ENCODE measurements at regions not wholly inside any gene's neighbourhood (a gene's known extent, or its start where the extent isn't known, plus 50 kb on each side); places are given as distances from the start of the nearest gene placed in this dataset.

DNA sequence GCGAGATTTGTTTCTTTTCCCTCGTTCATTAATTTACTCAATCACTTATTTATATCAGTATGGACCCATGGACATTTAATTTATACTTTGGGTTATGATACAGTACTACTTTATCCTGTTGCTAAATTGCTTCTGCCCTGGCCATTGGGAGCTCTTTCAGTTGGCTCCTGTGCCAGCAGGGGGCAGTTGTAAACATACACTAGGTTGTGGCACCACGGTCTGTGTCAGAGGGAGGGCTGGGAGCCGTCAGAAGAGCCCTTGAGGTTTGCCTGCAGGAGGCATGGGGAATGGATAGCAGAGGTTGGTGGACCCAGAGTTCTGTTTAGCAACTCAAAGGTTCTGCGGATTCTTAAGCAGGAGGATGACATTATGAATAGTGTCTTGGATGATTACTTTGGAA, 94.3 kb downstream of the ERCC5 start:
- DNase-seq (ENCODE audit: low read depth, low spot score) = no peak
- no peak for TF ChIP-seq CTCF (conservative IDR thresholded peaks at IDR 0.05)
- Mint-ChIP-seq H3K27me3 (ENCODE audit: low read depth) (no peaks in the 10 kb centered on the region), H3K4me3 (no peak overlapping the region), H3K36me3 (ENCODE audit: low read depth) (no peaks in the 10 kb centered on the region), H3K27ac (ENCODE audit: unreplicated experiment) (no peak overlapping the region), H3K9me3 (no peaks in the 10 kb centered on the region), H3K4me1 (peaks cover 11% of the 10 kb centered on the region)

- no peak overlapping the region for H3K27ac Mint-ChIP-seq (ENCODE audit: unreplicated experiment)
- TF ChIP-seq CTCF (conservative IDR thresholded peaks at IDR 0.05) = no peak
- H3K9me3 Mint-ChIP-seq = no peaks in the 10 kb centered on the region
- no peaks in the 10 kb centered on the region for H3K36me3 Mint-ChIP-seq (ENCODE audit: low read depth)
- H3K4me3 Mint-ChIP-seq = no peak overlapping the region
- H3K27me3 Mint-ChIP-seq (ENCODE audit: low read depth) = no peaks in the 10 kb centered on the region
- no peak for DNase-seq (ENCODE audit: low read depth, low spot score)
- H3K4me1 Mint-ChIP-seq = peaks cover 13% of the 10 kb centered on the region
Measured at GRCh38 chr13:102935896-102936321, 90.1 kb downstream of the ERCC5 start.

- no peak for TF ChIP-seq CTCF (conservative IDR thresholded peaks at IDR 0.05)
- DNase-seq (ENCODE audit: low read depth, low spot score) = no peak
- Mint-ChIP-seq H3K9me3 (peaks cover 3% of the 10 kb centered on the region), H3K36me3 (ENCODE audit: low read depth) (no peaks in the 10 kb centered on the region), H3K4me1 (peaks cover 13% of the 10 kb centered on the region), H3K4me3 (no peak overlapping the region), H3K27me3 (ENCODE audit: low read depth) (no peaks in the 10 kb centered on the region), H3K27ac (ENCODE audit: unreplicated experiment) (no peak overlapping the region)
Measured at GRCh38 chr13:102933523-102933922, 87.7 kb downstream of the ERCC5 start.

DNA sequence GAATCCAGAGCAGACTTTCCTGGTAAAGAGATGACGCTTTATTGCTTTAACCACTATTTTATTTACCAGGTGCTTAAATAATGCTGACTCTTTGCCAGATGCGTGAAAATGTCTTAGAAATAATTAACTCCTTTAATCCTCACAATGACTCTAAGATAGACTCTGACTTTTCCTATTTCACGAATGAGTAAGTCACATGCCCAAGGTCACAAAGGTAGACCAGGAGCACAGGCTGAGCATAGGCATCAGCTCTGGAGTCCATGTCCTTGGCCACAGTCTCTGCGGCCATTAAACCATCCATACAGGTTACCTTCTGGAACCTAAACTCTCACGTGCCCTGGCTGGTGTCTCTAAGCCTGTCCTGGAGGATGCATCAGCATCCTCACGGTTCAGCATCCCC, 87.3 kb downstream of the ERCC5 start:
- H3K27me3 Mint-ChIP-seq (ENCODE audit: low read depth) = no peaks in the 10 kb centered on the region
- no peak overlapping the region for H3K27ac Mint-ChIP-seq (ENCODE audit: unreplicated experiment)

GRCh38 chr13:102932331-102932730, 86.5 kb downstream of the ERCC5 start:
- H3K36me3 Mint-ChIP-seq (ENCODE audit: low read depth) = no peaks in the 10 kb centered on the region
- no peak for DNase-seq (ENCODE audit: low read depth, low spot score)
- peaks cover 3% of the 10 kb centered on the region for H3K9me3 Mint-ChIP-seq
- peaks cover 13% of the 10 kb centered on the region for H3K4me1 Mint-ChIP-seq
- no peak overlapping the region for H3K4me3 Mint-ChIP-seq
- H3K27me3 Mint-ChIP-seq (ENCODE audit: low read depth) = no peaks in the 10 kb centered on the region
- no peak for TF ChIP-seq CTCF (conservative IDR thresholded peaks at IDR 0.05)
- H3K27ac Mint-ChIP-seq (ENCODE audit: unreplicated experiment) = no peak overlapping the region

More for the DNA sequence above, 87.3 kb downstream of the ERCC5 start:
- peaks cover 3% of the 10 kb centered on the region for H3K9me3 Mint-ChIP-seq
- no peaks in the 10 kb centered on the region for H3K36me3 Mint-ChIP-seq (ENCODE audit: low read depth)
- TF ChIP-seq CTCF (conservative IDR thresholded peaks at IDR 0.05) = no peak
- no peak overlapping the region for H3K4me3 Mint-ChIP-seq
- peaks cover 13% of the 10 kb centered on the region for H3K4me1 Mint-ChIP-seq
- DNase-seq (ENCODE audit: low read depth, low spot score) = no peak

DNA sequence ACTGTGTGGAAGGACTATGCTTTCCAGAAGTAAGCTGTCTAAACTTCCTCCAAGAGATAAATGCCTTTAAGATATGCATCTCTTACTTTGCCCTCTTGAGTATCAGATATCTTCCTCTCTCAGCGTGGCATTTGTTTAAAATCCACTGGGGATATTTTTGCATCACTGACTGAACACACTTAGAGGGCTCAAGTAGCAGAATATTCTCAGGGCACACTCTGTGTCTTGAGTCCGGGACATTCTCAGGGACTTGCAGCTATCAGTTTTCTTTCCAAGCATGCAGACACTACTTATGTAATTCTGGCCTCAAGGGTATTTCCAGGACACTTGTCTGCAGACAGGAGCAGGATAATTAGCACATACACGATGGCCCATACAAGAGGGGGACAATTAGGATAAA, 84.7 kb downstream of the ERCC5 start:
- no peaks in the 10 kb centered on the region for H3K36me3 Mint-ChIP-seq (ENCODE audit: low read depth)
- H3K27me3 Mint-ChIP-seq (ENCODE audit: low read depth) = no peaks in the 10 kb centered on the region
- TF ChIP-seq CTCF (conservative IDR thresholded peaks at IDR 0.05) = no peak
- DNase-seq (ENCODE audit: low read depth, low spot score) = no peak
- no peak overlapping the region for H3K27ac Mint-ChIP-seq (ENCODE audit: unreplicated experiment)
- peaks cover 6% of the 10 kb centered on the region for H3K9me3 Mint-ChIP-seq
- no peak overlapping the region for H3K4me3 Mint-ChIP-seq
- peaks cover 7% of the 10 kb centered on the region for H3K4me1 Mint-ChIP-seq
